Activated naive CD4-positive, alpha-beta T cell treated with anti-CD3 and anti-CD28 coated beads, Interleukin-2, amount 50 U/mL, for 24 hours (primary cell): ENCODE measurements at regions not wholly inside any gene's neighbourhood (a gene's known extent, or its start where the extent isn't known, plus 50 kb on each side); places are given as distances from the start of the nearest gene placed in this dataset.

Source experiments
- H3K27ac Mint-ChIP-seq: one replicate; pipeline ENCODE4 v1.8.0; 2021; ENCODE audit warnings: mild to moderate bottlenecking, mixed read lengths
- H3K27me3 Mint-ChIP-seq: one replicate; pipeline ENCODE4 v1.8.0; 2021; ENCODE audit warnings: mixed read lengths
- H3K36me3 Mint-ChIP-seq: one replicate; pipeline ENCODE4 v1.8.0; 2021; ENCODE audit warnings: mixed read lengths
- H3K4me1 Mint-ChIP-seq: one replicate; pipeline ENCODE4 v1.8.0; 2021; ENCODE audit warnings: mixed read lengths
- H3K4me3 Mint-ChIP-seq: one replicate; pipeline ENCODE4 v1.8.0; 2021; ENCODE audit warnings: mild to moderate bottlenecking, mixed read lengths
- H3K9me3 Mint-ChIP-seq: one replicate; pipeline ENCODE4 v1.8.0; 2021; ENCODE audit warnings: mixed read lengths

DNA sequence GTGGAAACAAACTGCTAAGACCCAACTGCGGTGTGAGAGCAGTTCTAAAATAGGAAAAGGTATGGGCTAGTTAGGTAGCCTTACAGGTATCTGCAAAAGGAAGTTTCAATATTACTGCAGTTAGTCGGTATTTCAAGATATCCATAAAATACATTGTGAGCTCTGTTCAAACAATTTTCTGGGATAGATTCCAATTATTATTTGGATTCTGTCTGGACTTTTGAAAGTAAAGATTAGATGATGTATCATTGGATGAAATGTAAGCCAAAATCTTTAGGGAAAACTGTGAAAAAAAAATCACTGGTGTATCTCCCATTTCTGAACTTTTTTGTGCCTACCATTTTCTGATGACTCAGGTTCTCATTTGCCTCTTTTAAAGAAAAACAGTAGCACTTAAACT is 621.6 kb downstream of the CCER1 start:
- Mint-ChIP-seq H3K9me3 (no peaks in the 10 kb centered on the region), H3K27ac (no peak overlapping the region), H3K4me3 (no peak overlapping the region), H3K36me3 (no peaks in the 10 kb centered on the region), H3K27me3 (peaks cover 4% of the 10 kb centered on the region), H3K4me1 (no peaks in the 10 kb centered on the region)

DNA sequence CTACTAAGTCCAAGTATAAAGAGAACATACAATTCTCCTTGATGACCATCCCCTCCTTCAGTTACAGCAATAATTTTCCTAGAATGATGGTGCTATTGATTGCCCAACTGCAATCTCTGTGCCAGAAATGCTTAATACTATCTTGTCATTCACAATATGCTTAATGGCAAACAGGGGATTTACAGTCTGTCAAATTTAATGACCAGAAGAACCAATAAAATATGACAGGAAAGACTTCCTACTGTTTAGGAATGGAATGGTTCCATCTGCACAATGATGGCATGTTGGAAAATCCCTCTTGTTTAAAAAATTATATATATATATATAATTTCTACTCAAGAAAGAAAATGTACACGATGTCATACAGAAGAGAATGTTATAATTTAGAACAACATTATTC is 623.2 kb downstream of the CCER1 start:
- Mint-ChIP-seq H3K4me1 (no peaks in the 10 kb centered on the region), H3K4me3 (no peak overlapping the region), H3K27me3 (peaks cover 4% of the 10 kb centered on the region), H3K36me3 (no peaks in the 10 kb centered on the region), H3K9me3 (no peaks in the 10 kb centered on the region), H3K27ac (no peak overlapping the region)

DNA sequence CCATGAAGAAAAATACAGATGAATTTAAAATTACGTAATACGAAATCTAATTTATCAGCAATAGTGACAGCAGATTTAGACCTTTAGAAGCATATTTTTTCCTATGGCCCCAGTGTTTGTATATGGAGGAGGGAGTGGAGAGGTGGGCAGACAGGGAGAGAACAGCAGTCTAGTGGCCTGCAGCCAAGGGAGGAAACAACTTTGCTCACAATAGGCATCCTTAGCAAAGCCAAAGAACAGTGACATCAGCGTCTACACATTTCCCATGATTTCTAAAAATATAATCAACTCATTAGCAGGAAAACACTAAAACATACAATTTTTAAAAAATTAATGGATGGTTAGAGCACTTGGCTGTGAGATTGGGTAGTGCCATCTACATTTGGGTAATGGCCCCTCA is 622.6 kb upstream of the ATP2B1 start:
- H3K36me3 Mint-ChIP-seq = no peaks in the 10 kb centered on the region
- no peak overlapping the region for H3K4me3 Mint-ChIP-seq
- no peaks in the 10 kb centered on the region for H3K9me3 Mint-ChIP-seq
- no peaks in the 10 kb centered on the region for H3K4me1 Mint-ChIP-seq
- H3K27me3 Mint-ChIP-seq = peaks cover 4% of the 10 kb centered on the region
- H3K27ac Mint-ChIP-seq = no peak overlapping the region

DNA sequence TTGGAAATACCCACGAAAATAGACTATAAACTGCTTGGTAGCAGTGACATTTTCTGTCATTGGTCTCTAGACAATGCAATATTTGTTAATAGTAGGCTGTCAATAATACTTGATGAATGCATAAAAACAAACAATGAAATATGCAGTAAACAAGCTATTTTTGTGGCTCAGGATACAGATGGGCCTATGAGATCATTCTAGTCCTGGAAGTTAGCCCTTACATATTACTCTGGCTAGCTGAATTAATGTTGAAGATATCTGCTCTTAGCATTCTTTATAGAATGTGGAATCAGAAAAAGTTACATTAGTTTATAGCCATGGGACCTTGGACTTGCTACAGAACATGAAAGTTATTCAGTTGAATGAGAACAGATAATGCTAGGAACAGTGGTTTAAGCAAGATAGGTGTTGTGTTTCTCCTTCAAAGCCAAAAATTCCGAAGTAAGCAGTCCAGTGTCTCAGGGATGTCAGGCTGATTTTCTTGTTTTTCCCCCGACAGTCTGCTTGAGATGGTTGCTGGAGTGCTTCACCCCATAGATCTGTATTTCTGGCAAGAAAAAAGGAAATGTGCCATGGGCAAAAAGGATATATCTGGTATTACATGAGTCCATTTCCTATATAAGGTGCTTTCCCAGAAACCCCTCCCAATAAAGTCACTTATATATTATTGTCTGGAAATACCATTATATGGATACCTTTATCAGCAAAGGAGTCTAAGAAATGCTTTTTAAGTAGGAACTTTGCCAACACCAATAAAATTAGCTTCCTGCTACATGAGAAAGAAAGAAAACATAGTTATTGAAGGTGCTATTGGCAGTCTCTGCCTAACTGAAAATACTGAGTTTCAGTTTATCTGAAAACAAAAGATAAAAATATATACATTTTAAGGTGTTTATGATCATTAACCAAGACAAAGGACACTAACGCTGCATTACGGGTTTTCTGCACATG is 619.4 kb upstream of the ATP2B1 start:
- Mint-ChIP-seq H3K4me1 (no peaks in the 10 kb centered on the region), H3K4me3 (no peak overlapping the region), H3K9me3 (no peaks in the 10 kb centered on the region), H3K27ac (no peak overlapping the region), H3K27me3 (peaks cover 4% of the 10 kb centered on the region), H3K36me3 (no peaks in the 10 kb centered on the region)

DNA sequence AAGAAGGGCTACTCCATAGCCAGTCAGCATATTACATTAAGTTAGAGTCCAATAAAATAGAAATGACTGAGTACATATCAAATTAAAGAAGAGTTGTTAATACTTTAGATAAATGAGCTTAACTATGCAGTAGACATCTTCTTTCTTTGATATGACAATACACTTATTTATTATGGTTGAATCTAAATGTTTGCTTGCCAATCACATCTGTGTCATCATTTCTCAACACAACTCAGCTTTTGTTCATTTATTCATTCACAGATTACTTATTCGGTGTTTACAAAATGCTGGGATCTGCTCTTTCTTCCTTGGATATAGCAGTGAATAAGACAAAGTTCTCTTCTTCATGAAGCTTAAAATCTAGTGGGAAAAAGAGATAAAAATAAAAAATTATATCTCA is 614.6 kb upstream of the ATP2B1 start:
- H3K36me3 Mint-ChIP-seq = no peaks in the 10 kb centered on the region
- no peaks in the 10 kb centered on the region for H3K4me1 Mint-ChIP-seq
- H3K27me3 Mint-ChIP-seq = no peaks in the 10 kb centered on the region
- H3K9me3 Mint-ChIP-seq = peaks cover 5% of the 10 kb centered on the region
- no peak overlapping the region for H3K27ac Mint-ChIP-seq
- no peak overlapping the region for H3K4me3 Mint-ChIP-seq

DNA sequence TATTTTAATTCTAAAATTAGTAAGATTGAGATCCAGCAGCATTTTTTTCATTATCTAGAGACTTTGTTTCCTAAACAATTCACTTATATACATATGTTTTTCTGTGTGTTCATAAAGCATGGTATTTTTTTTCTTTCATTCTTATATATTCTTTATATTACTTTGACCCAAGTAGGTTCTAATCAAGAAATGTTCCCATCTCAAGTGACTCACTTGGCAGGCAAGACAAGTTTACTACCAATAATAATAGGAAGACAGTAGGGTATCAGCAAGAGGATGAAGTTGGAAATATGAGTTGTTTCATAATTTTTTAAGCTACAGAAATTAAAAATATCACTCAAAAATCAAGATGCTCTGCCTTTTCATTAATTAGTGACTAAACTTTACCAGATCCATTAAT is 613.4 kb upstream of the ATP2B1 start:
- Mint-ChIP-seq H3K9me3 (peaks cover 5% of the 10 kb centered on the region), H3K27ac (no peak overlapping the region), H3K36me3 (no peaks in the 10 kb centered on the region), H3K27me3 (no peaks in the 10 kb centered on the region), H3K4me3 (no peak overlapping the region), H3K4me1 (no peaks in the 10 kb centered on the region)

DNA sequence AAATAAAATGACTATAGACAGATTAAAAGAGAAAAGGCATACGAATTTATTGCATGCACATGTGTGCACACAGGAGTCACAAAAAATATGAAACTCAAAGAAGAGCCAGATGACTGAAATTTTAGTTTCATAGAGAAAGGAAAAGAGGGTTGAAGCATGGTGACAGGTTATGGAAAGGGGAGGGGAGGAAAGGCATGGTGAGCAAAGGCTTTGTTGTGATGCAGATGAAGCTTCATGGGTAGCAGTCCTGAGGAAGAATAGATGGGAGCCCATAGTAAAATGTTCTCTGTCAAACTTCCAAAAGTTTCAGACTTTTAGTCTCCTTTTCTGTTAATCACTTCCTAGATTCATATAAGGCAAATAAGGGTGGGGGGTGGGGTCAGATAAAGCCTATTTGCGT is 612.7 kb upstream of the ATP2B1 start:
- H3K27ac Mint-ChIP-seq = no peak overlapping the region
- no peaks in the 10 kb centered on the region for H3K27me3 Mint-ChIP-seq
- no peaks in the 10 kb centered on the region for H3K36me3 Mint-ChIP-seq
- H3K9me3 Mint-ChIP-seq = peaks cover 5% of the 10 kb centered on the region
- H3K4me3 Mint-ChIP-seq = no peak overlapping the region
- H3K4me1 Mint-ChIP-seq = no peaks in the 10 kb centered on the region

DNA sequence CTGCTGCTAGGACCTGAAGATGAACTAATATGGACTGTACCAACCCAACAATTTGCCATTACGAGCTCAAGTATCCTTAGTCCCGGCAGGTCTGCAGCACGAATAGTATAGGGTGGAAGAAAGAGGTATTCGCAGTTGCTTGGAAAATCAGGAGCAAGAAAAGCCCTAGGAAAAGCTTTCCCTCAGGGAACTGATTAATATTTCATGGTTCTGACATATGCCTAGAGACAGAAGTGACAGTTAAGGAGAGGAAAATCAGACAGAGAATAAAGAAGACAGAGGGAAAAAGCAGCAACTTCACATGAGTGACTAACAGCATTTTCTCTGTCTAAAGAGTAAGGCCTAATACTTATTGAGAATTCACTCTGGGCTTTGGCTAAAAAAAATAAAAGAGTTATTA is 602.9 kb upstream of the ATP2B1 start:
- no peaks in the 10 kb centered on the region for H3K36me3 Mint-ChIP-seq
- no peak overlapping the region for H3K4me3 Mint-ChIP-seq
- H3K27ac Mint-ChIP-seq = no peak overlapping the region
- H3K4me1 Mint-ChIP-seq = no peaks in the 10 kb centered on the region
- H3K27me3 Mint-ChIP-seq = peaks cover 3% of the 10 kb centered on the region
- H3K9me3 Mint-ChIP-seq = no peaks in the 10 kb centered on the region

DNA sequence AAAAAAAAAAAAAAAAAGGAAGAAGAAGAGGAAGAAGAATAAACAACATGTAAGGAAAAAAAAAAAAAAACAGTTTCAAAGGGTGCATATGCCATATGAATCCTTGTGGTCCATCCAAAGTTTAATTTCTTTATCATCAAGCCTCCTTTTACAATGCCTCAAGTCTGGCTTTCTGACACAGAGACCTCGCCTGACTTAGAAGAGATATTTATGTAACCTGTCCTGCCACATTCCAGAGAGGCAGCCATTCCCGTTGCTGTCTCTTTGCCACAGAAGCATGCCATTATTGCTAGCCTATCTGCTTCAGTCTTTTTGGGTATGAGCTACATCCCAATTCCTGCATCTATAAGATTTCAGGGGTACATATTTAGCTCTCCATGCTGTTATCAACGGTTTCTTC is 596.7 kb upstream of the ATP2B1 start:
- Mint-ChIP-seq H3K27ac (no peak overlapping the region), H3K4me3 (no peak overlapping the region), H3K9me3 (no peaks in the 10 kb centered on the region), H3K27me3 (peaks cover 4% of the 10 kb centered on the region), H3K4me1 (no peaks in the 10 kb centered on the region), H3K36me3 (no peaks in the 10 kb centered on the region)

DNA sequence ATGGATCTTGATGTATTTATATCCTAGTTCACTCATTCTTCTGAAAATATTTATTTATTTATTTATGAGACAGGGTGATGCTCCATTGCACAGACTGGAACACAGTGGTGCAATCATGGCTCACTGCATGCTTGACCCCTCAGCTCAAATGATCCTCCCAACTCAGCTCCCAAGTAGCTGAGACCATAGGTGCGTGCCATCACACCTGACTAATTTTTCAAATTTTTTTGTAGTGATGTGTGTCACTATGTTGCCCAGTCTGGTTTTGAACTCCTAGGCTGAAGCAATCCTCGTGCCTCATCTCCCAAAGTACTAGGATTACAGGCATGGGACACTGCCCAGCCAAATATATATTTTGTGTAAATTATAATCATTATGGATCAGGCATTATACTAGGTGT is 595.6 kb upstream of the ATP2B1 start:
- Mint-ChIP-seq H3K9me3 (no peaks in the 10 kb centered on the region), H3K4me3 (no peak overlapping the region), H3K4me1 (peaks cover 7% of the 10 kb centered on the region), H3K27me3 (peaks cover 4% of the 10 kb centered on the region), H3K27ac (no peak overlapping the region), H3K36me3 (no peaks in the 10 kb centered on the region)

DNA sequence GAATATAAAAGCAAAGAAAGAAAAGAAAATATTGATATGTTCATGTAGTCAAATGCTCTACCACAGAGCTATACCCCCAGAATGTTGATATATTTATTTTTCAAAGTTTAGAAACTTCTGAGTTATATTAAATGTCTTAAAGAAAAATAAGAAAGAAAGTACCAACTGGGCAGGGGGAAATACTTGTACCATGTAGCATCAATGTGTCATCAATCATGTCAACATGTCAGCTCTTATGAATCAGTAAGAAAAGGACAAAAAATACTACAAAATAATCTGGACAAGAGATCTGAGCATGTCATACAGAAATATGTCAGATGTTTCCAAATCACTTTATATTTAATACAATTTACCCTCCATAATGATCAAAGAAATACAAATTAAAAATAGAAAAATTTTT is 595.1 kb upstream of the ATP2B1 start:
- Mint-ChIP-seq H3K27ac (no peak overlapping the region), H3K9me3 (no peaks in the 10 kb centered on the region), H3K27me3 (peaks cover 4% of the 10 kb centered on the region), H3K4me3 (no peak overlapping the region), H3K36me3 (no peaks in the 10 kb centered on the region), H3K4me1 (peaks cover 11% of the 10 kb centered on the region)

DNA sequence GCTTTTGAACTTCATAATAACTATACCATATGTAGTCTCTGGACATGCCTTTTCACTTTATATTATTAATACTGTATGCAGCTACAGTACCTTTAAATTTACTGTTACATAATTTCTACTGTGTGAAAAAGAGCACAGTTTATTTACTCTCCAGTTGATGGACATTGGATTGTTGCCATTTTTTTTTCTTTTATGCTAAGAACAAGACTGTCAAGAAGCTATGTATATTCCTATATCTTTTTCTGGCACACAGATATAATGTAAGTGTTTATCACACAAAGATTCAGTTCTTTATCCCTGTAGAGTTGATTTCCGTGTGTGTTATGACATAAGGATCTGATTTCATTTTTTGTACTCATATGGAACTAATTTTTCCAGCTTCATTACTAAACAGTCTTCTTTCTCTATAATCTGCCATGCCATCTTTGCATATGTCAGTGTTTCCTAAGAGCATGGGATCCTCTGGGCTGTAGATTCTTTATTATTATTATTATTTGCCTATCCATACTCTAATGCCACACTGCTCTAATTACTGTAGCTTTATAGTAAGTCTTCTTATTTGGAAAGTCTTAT is 593.0 kb upstream of the ATP2B1 start:
- Mint-ChIP-seq H3K27me3 (peaks cover 1% of the 10 kb centered on the region), H3K4me1 (peaks cover 15% of the 10 kb centered on the region), H3K9me3 (no peaks in the 10 kb centered on the region), H3K4me3 (no peak overlapping the region), H3K36me3 (no peaks in the 10 kb centered on the region), H3K27ac (no peak overlapping the region)

DNA sequence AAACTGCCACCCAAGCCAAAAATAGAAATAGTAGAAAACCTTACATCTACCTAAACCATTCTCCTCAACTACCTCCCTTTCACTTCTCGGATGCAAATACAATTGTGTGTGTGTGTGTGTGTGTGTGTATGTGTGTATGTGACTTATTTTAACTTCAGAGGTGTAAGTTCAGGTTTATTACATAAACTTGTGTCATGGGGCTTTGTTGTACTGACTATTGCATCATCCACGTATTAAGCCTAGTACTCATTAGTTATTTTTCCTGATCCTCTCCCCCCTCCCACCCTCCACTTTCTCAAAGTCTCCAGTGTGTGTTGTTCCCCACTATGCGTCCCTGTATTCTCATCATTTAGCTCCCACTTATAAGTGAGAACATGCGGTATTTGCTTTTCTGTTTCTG is 592.5 kb upstream of the ATP2B1 start:
- Mint-ChIP-seq H3K9me3 (no peaks in the 10 kb centered on the region), H3K4me1 (peaks cover 15% of the 10 kb centered on the region), H3K36me3 (no peaks in the 10 kb centered on the region), H3K27ac (no peak overlapping the region), H3K27me3 (peaks cover 2% of the 10 kb centered on the region), H3K4me3 (no peak overlapping the region)

DNA sequence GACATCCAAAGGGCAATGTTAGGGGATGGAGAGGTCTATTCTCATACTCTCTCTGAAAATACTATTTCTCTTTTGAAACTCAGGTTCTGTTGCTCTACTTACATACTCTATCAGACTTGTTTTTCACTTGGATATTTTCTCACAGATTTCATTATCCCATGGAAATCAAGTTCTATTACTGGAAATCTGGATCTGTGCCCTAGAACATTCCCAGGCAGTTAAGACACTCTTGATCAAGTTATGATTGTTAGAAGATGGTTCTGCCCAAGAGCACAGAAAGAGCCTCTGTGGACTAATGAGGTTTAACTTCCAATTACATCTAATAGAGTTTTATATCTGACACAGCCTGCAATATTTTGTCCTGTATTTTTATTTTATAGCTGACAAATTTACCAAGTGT is 591.0 kb upstream of the ATP2B1 start:
- Mint-ChIP-seq H3K36me3 (no peaks in the 10 kb centered on the region), H3K27ac (no peak overlapping the region), H3K27me3 (peaks cover 4% of the 10 kb centered on the region), H3K4me3 (peak overlapping the region; percentile 71), H3K9me3 (no peaks in the 10 kb centered on the region), H3K4me1 (peaks cover 15% of the 10 kb centered on the region)

DNA sequence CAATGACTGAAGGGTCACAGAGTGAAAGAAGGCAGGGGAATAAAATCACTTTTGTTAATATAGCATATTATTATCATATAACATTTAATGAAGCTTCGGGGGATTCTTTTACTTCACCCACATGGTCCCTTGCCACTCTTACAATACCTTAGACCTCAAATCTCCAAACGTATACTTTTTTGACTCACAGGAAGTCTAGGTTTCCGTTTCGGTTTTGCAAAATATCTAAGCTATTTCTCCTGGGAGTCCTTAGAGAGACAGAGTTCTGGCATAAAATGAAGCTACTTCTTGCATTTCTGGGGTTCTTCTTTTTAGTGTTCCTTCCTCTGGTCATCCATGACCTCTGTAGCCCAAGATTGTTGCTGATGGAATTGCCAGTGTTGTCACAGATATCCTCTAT is 590.5 kb upstream of the ATP2B1 start:
- Mint-ChIP-seq H3K4me1 (peaks cover 15% of the 10 kb centered on the region), H3K27ac (no peak overlapping the region), H3K36me3 (no peaks in the 10 kb centered on the region), H3K4me3 (peak overlapping the region; percentile 71), H3K9me3 (no peaks in the 10 kb centered on the region), H3K27me3 (peaks cover 5% of the 10 kb centered on the region)

DNA sequence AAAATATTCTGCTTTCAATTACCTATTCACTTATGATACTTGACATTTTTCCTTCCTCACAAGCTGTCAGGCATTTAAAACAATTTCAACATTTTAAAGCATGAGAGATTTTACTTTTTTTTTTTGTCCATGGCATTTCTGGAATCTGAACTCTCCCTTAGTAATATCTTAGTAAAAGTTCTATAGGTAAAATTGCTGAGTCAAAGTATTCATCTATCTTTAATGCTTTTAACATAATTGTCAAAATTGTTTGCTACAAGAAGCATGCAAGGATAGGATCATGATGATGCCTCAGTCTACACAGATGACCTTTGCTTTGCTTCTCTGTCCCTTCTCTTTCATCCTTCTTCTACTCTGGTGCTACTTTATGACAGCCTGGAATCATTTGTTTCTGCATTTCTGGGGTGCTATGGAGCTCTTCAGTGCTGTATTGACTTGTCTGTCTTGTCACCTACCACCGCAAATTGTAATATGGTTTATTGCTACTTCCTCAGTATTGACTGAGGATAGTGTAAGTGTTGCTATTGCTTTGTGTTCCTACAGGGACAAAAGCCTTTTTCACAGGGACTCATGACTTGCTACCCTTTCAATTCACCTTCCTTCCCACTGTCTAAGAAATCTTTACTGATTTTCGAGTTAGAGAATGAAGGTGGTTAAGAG is 589.8 kb upstream of the ATP2B1 start:
- Mint-ChIP-seq H3K9me3 (no peaks in the 10 kb centered on the region), H3K4me3 (no peak overlapping the region), H3K4me1 (peaks cover 15% of the 10 kb centered on the region), H3K36me3 (no peaks in the 10 kb centered on the region), H3K27me3 (peaks cover 5% of the 10 kb centered on the region), H3K27ac (peak overlapping the region; percentile 26)
